Loucy (cell line): ENCODE measurements at regions not wholly inside any gene's neighbourhood (a gene's known extent, or its start where the extent isn't known, plus 50 kb on each side); places are given as distances from the start of the nearest gene placed in this dataset.

Experiments
- H2AFZ ChIP-seq: fragments of 200-600 bp; sonication (generic); 2 replicates; pipeline ENCODE4 v1.6.0; 2016; ENCODE audit warnings: antibody characterized with exemption, mild to moderate bottlenecking, low read length, moderate library complexity
- H3F3A ChIP-seq: fragments of 200-600 bp; 2 replicates; pipeline ENCODE4 v1.6.0; 2016; ENCODE audit warnings: antibody characterized with exemption, low read depth, mild to moderate bottlenecking
- H3K27me3 ChIP-seq: fragments of 200-600 bp; sonication (generic); 2 replicates; pipeline ENCODE4 v1.6.1; 2014; ENCODE audit warnings: low read length, mild to moderate bottlenecking; ENCODE audit not compliant: insufficient read depth, poor library complexity, severe bottlenecking
- H3K36me3 ChIP-seq: fragments of 200-600 bp; sonication (generic); 2 replicates; pipeline ENCODE4 v1.6.1; 2016; ENCODE audit warnings: low read length; ENCODE audit not compliant: insufficient read depth
- H3K4me1 ChIP-seq: fragments of 200-600 bp; sonication (generic); 2 replicates; pipeline ENCODE4 v1.5.1; 2014; ENCODE audit warnings: low read length, mild to moderate bottlenecking; ENCODE audit not compliant: insufficient read depth, poor library complexity, severe bottlenecking
- H3K4me2 ChIP-seq: fragments of 200-600 bp; sonication (generic); 2 replicates; pipeline ENCODE4 v1.6.0; 2014; ENCODE audit warnings: antibody characterized with exemption, low read length, low read depth, mild to moderate bottlenecking; ENCODE audit not compliant: poor library complexity, severe bottlenecking
- H3K4me3 ChIP-seq: fragments of 200-600 bp; sonication (generic); 2 replicates; pipeline ENCODE4 v1.5.1; 2014; ENCODE audit warnings: low read length, mild to moderate bottlenecking, mixed read lengths; ENCODE audit not compliant: poor library complexity, severe bottlenecking
- H3K79me2 ChIP-seq: fragments of 200-600 bp; sonication (generic); 2 replicates; pipeline ENCODE4 v1.6.1; 2014; ENCODE audit warnings: low read length; ENCODE audit not compliant: insufficient read depth
- H3K9ac ChIP-seq: fragments of 200-600 bp; sonication (generic); 2 replicates; pipeline ENCODE4 v1.6.0; 2014; ENCODE audit warnings: mild to moderate bottlenecking, low read depth, low read length, moderate library complexity; ENCODE audit not compliant: poor library complexity, severe bottlenecking
- H3K9me2 ChIP-seq: fragments of 200-600 bp; sonication (generic); replicated peaks from 2 replicates; pipeline ENCODE4 v1.6.1; 2016; ENCODE audit warnings: low read depth, low read length, mixed read lengths
- H3K9me3 ChIP-seq: fragments of 200-600 bp; sonication (generic); 2 replicates; pipeline ENCODE4 v1.6.1; 2014; ENCODE audit warnings: mild to moderate bottlenecking, antibody characterized with exemption, low read length, low read depth; ENCODE audit not compliant: insufficient read depth
- H4K20me1 ChIP-seq: fragments of 200-600 bp; sonication (generic); 2 replicates; pipeline ENCODE4 v1.6.0; 2014; ENCODE audit warnings: antibody characterized with exemption, low read length, mild to moderate bottlenecking; ENCODE audit not compliant: insufficient read depth, poor library complexity, severe bottlenecking
- EZH2phosphoT487 ChIP-seq: fragments of 200-600 bp; IDR thresholded peaks from 2 replicates; pipeline ENCODE4 v1.6.1; 2018; ENCODE audit warnings: antibody characterized with exemption, mild to moderate bottlenecking, moderate library complexity, borderline replicate concordance
- TF ChIP-seq, protein P1 (sequence below): fragments of 200-600 bp; sonication (generic); conservative IDR thresholded peaks from 2 replicates; pipeline ENCODE4 v1.5.1; 2014; ENCODE audit warnings: mild to moderate bottlenecking, antibody characterized with exemption, low read length

DNA sequence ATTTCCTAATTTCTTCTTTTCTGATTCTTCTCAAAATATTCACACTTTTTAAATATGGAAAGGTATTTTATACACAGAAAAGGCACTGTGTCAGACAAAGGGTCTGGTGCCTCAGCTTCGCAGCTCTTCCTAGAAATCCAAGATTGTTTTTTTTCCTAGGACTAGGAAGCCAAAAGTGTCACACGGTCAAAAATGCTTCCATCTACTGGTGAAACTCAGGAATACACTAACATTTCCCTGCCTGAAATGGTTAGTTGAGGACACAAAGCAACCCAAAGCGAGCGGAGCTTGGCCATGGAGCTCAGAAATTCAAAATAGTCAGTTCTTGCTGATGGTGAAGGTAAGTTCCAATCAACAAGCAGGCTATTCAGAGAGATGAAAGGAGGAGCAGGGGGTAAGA lies 426.5 kb upstream of the RASGRP1 start:
- no peak overlapping the region for H3K9ac ChIP-seq
- no peak overlapping the region for H3K4me3 ChIP-seq
- H2AFZ ChIP-seq, result no peak overlapping the region
- no peak overlapping the region for H3K4me2 ChIP-seq
- H3K9me3 ChIP-seq, result no peaks in the 10 kb centered on the region
- no peaks in the 10 kb centered on the region for H3K79me2 ChIP-seq
- no peaks in the 10 kb centered on the region for H3K4me1 ChIP-seq
- H4K20me1 ChIP-seq, result no peaks in the 10 kb centered on the region
- TF ChIP-seq EZH2phosphoT487, result no peak
- TF ChIP-seq, protein P1, sequence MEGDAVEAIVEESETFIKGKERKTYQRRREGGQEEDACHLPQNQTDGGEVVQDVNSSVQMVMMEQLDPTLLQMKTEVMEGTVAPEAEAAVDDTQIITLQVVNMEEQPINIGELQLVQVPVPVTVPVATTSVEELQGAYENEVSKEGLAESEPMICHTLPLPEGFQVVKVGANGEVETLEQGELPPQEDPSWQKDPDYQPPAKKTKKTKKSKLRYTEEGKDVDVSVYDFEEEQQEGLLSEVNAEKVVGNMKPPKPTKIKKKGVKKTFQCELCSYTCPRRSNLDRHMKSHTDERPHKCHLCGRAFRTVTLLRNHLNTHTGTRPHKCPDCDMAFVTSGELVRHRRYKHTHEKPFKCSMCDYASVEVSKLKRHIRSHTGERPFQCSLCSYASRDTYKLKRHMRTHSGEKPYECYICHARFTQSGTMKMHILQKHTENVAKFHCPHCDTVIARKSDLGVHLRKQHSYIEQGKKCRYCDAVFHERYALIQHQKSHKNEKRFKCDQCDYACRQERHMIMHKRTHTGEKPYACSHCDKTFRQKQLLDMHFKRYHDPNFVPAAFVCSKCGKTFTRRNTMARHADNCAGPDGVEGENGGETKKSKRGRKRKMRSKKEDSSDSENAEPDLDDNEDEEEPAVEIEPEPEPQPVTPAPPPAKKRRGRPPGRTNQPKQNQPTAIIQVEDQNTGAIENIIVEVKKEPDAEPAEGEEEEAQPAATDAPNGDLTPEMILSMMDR, result peak; percentile 73
- no peaks in the 10 kb centered on the region for H3K9me2 ChIP-seq
- no peaks in the 10 kb centered on the region for H3F3A ChIP-seq
- H3K36me3 ChIP-seq, result no peaks in the 10 kb centered on the region
- H3K27me3 ChIP-seq, result no peaks in the 10 kb centered on the region

DNA sequence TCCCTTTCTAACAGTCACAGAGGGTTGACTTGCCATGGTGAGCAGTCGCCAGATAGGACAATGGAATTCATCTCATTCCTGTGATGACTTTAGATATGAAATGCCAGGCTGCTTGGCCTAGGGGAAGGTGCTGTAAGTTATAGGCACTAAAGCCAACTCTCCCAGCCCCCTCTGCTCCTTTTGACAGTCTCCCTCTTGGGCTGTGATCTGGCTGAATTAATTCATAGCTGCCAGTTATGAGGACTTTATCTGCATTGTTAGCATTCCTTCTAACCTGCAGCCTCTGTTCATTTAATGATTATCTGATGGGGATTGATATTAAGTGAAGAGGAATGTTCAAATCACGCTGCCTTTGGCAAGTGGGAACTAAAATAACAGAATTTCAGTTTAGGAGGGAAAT lies 427.1 kb upstream of the RASGRP1 start:
- Histone ChIP-seq H3K9me3 (no peaks in the 10 kb centered on the region), H4K20me1 (no peaks in the 10 kb centered on the region), H3K4me1 (no peaks in the 10 kb centered on the region), H3K9me2 (no peaks in the 10 kb centered on the region), H3K36me3 (no peaks in the 10 kb centered on the region), H2AFZ (no peak overlapping the region), H3K4me2 (no peak overlapping the region), H3K4me3 (no peak overlapping the region), H3K79me2 (no peaks in the 10 kb centered on the region), H3F3A (no peaks in the 10 kb centered on the region), H3K27me3 (no peaks in the 10 kb centered on the region), H3K9ac (no peak overlapping the region)
- TF ChIP-seq, protein P1, result no peak
- no peak for TF ChIP-seq EZH2phosphoT487

DNA sequence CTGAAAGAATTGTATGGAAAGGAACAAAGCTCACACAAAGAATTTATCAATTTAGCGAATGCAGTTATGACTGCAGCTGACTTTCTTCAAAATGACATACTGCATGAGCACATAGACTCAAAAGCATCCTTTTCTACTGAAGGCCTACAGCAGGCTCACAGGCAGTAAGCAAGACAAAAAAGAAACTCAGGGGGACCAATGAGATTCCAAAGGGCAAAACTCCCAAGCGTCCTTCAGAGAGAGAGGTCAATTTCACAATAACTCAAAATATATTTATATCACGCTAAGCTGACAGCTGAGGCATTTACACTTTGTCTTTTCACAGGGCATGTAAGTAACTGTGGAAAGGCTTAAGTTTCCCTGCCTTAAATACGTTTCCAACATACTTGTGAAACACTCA lies 427.9 kb upstream of the RASGRP1 start:
- no peak overlapping the region for H3K4me3 ChIP-seq
- no peak overlapping the region for H3K4me2 ChIP-seq
- H2AFZ ChIP-seq, result no peak overlapping the region
- no peaks in the 10 kb centered on the region for H3K79me2 ChIP-seq
- H3K9ac ChIP-seq, result no peak overlapping the region
- no peaks in the 10 kb centered on the region for H3K9me2 ChIP-seq
- no peaks in the 10 kb centered on the region for H3K4me1 ChIP-seq
- H4K20me1 ChIP-seq, result no peaks in the 10 kb centered on the region
- no peaks in the 10 kb centered on the region for H3K36me3 ChIP-seq
- no peaks in the 10 kb centered on the region for H3F3A ChIP-seq
- peaks cover 2% of the 10 kb centered on the region for H3K27me3 ChIP-seq
- H3K9me3 ChIP-seq, result no peaks in the 10 kb centered on the region
- no peak for TF ChIP-seq EZH2phosphoT487
- TF ChIP-seq, protein P1, result no peak
